HFF-Myc (cell line): ENCODE measurements at regions not wholly inside any gene's neighbourhood (a gene's known extent, or its start where the extent isn't known, plus 50 kb on each side); places are given as distances from the start of the nearest gene placed in this dataset.

ENCODE experiments used
- DNase-seq: peaks from one replicate; pipeline ENCODE4 v3.0.0-alpha.2; 2011; ENCODE audit warnings: low read depth; ENCODE audit errors: extremely low read depth
- H3K4me3 ChIP-seq: replicated peaks from 2 replicates; pipeline ENCODE4 v1.5.1; 2011; ENCODE audit warnings: low read depth, mild to moderate bottlenecking, control low read depth, low read length
- CTCF ChIP-seq: IDR thresholded peaks from 2 replicates; pipeline ENCODE4 v1.5.1; 2012; ENCODE audit warnings: mild to moderate bottlenecking, low read depth, low read length, control low read depth; ENCODE audit errors: missing control alignments

GRCh38 chr17:71383091-71383490 lies 737.7 kb upstream of the SOX9 start:
- no peak for TF ChIP-seq CTCF
- H3K4me3 ChIP-seq = no peak overlapping the region

GRCh38 chr17:71387456-71387855 lies 733.4 kb upstream of the SOX9 start:
- DNase-seq = no peak
- TF ChIP-seq CTCF = no peak
- H3K4me3 ChIP-seq = no peak overlapping the region

More at GRCh38 chr17:71383091-71383490, 737.7 kb upstream of the SOX9 start:
- no peak for DNase-seq

- H3K4me3 ChIP-seq = no peak overlapping the region
- no peak for DNase-seq
- TF ChIP-seq CTCF = no peak
Observed at GRCh38 chr17:71392715-71393567, 727.9 kb upstream of the SOX9 start.

- H3K4me3 ChIP-seq = no peak overlapping the region
- TF ChIP-seq CTCF = no peak
- no peak for DNase-seq
Observed at GRCh38 chr17:71395901-71396300, 724.9 kb upstream of the SOX9 start.

- TF ChIP-seq CTCF = no peak
- no peak for DNase-seq
- no peak overlapping the region for H3K4me3 ChIP-seq
Observed at GRCh38 chr17:71396711-71397110, 724.1 kb upstream of the SOX9 start.

- H3K4me3 ChIP-seq = no peak overlapping the region
- no peak for TF ChIP-seq CTCF
- DNase-seq = no peak
Observed at GRCh38 chr17:71398025-71398424, 722.8 kb upstream of the SOX9 start.
